GM12878 (cell line): ENCODE measurements at regions not wholly inside any gene's neighbourhood (a gene's known extent, or its start where the extent isn't known, plus 50 kb on each side); places are given as distances from the start of the nearest gene placed in this dataset.

Experiments used
- BRCA1 ChIP-seq: IDR thresholded peaks from 2 replicates; pipeline ENCODE4 v1.6.1; 2011; ENCODE audit warnings: low read depth, low read length, improper control_type of control experiment
- CREB1 ChIP-seq: IDR thresholded peaks from 2 replicates; pipeline ENCODE4 v1.6.1; 2012; ENCODE audit warnings: low read depth, mild to moderate bottlenecking, inconsistent platforms
- RAD51 ChIP-seq: fragments of 450-650 bp; IDR thresholded peaks from 2 replicates; pipeline ENCODE4 v1.6.1; 2016; ENCODE audit warnings: moderate library complexity, mild to moderate bottlenecking, inconsistent platforms
- ZBTB33 ChIP-seq: fragments of 450-650 bp; IDR thresholded peaks from 2 replicates; pipeline ENCODE4 v1.6.1; 2017; ENCODE audit warnings: mild to moderate bottlenecking

- TF ChIP-seq RAD51, result no peak
- no peak for TF ChIP-seq ZBTB33
- TF ChIP-seq CREB1, result no peak
- no peak for TF ChIP-seq BRCA1
Observed at GRCh38 chr1:229086091-229086490, 184.8 kb upstream of the RAB4A start.
